Upper lobe of left lung (tissue), 4 donors: ENCODE measurements at regions not wholly inside any gene's neighbourhood (a gene's known extent, or its start where the extent isn't known, plus 50 kb on each side); places are given as distances from the start of the nearest gene placed in this dataset.

Source experiments
- CTCF ChIP-seq, 6 experiments: fragments of 450-650 bp in 4 of 6; fragments of 200-600 bp in 2 of 6; sonication (generic) in 2 of 6; IDR thresholded peaks; one replicate each; pipeline ENCODE4 v1.5.1; 2016 to 2019; ENCODE audit warnings: antibody characterized with exemption in 6 of 6
- EP300 ChIP-seq, 4 donors: sonication (generic); formaldehyde crosslinking; IDR thresholded peaks; one replicate each; pipeline ENCODE4 v1.5.1; 2017; ENCODE audit warnings: antibody characterized with exemption in 4 of 4, control low read depth in 2 of 4
- POLR2A ChIP-seq, 4 donors: fragments of 450-650 bp; IDR thresholded peaks; one replicate each; pipeline ENCODE4 v1.5.1; 2016 to 2017; ENCODE audit warnings: antibody characterized with exemption in 4 of 4, mild to moderate bottlenecking in 2 of 4
- POLR2AphosphoS5 ChIP-seq, 2 donors: sonication (generic); formaldehyde crosslinking; IDR thresholded peaks; one replicate each; pipeline ENCODE4 v1.5.1; 2017; ENCODE audit warnings: antibody characterized with exemption in 2 of 2

GRCh38 chr2:147473075-147473474, 371.8 kb upstream of the ACVR2A start:
- no peak for TF ChIP-seq CTCF (IDR thresholded peaks at IDR 0.05)
- TF ChIP-seq POLR2A (IDR thresholded peaks at IDR 0.05) = no peak
- no peak for TF ChIP-seq EP300 (IDR thresholded peaks at IDR 0.05)
- no peak for TF ChIP-seq POLR2AphosphoS5 (IDR thresholded peaks at IDR 0.05)
